Limb (tissue), 2 donors: ENCODE measurements at regions not wholly inside any gene's neighbourhood (a gene's known extent, or its start where the extent isn't known, plus 50 kb on each side); places are given as distances from the start of the nearest gene placed in this dataset.
A peak's percentile ranks its signal among the peaks of the same experiment; 100 is the strongest.
"Not testable (repeated sequence)": the region's sequence is repeated elsewhere in the genome, so short reads cannot be mapped to it uniquely, and the experiment has no call there.

ENCODE experiments used
- DNase-seq, 2 donors: peaks; one replicate each; pipeline ENCODE4 v3.0.0-alpha.2; 2016; ENCODE audit errors: extremely low spot score in 2 of 2

DNA sequence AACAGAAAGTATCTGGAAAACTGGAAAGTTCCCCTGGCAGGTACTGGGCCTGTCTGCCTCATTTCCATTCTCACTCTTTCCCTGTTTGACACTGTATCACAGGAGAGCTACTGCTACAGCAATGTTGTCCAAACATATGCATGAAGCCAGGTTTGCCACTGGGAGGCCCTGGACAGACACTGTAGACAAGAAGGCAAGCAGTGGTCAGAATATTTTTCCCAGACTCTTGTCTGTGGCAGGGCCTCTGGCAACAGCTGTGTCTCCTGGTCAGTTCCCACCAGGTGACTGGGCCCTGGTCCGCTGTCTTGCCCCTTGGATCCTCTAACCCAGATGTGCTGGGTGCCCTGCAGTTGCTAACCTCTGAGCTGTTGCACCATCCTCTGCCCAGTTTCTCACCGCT is 178.9 kb upstream of the FANCL start:
- DNase-seq = no peak

- no peak for DNase-seq
Measured at GRCh38 chr2:58416696-58417095, 175.6 kb upstream of the FANCL start.

DNA sequence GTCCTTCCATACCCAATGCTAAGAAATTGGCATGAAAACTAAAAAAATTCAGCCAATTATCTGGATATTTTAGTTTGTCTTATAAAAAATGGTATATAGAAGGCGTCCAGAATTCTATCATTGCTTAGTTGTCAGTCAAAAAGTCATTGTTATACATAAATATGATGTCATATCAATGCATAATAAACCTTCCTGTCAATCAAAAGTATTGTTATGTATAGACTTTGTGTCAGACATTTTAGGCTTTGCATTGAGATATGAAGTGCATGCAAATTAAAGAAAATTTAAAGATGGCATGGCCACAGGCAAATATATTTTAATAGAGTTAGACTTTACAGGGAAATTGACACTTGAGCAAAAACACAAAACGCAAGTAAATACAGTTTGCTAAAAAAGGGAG is 173.4 kb upstream of the FANCL start:
- DNase-seq = no peak

DNA sequence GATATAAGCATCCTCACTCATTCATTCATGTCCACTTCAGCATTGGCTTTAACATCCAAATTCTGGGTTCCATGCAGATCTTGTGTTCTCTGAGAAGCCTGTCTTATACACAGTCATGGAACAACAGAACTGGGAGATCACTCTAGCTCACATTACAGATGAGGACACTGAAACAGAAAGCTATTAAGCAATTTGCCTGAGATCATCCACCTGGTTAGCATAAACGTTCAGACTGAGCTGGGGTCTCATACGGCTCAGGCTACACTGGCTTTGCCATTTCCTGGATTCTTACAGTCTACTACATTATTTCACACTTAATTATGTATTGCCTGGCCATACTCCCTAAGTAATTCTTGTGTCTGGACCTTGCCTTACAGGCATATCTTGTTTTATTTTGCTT is 169.4 kb upstream of the FANCL start:
- DNase-seq = no peak

DNA sequence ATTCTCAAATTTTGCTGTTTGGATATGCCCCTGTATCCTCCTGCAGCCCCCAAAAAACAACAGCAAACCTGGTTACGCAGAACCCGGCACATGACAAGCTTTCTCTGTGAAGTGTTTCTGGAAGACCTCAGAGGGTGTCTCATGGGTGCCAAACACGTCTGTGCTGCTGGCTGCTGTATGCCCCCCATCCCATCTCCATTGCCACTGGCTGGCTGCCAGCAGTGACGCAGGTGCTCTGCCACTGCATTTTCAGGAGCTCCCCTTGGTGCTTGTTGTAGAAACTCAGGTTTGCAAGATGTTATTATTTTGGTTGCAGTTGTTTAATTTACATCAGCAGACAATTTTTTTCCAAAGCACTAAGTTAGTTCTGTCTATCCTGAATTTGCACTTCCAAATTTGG is 166.4 kb upstream of the FANCL start:
- DNase-seq = peak in 1 of 2 donors; percentile 34

GRCh38 chr2:58405341-58405740 is 164.2 kb upstream of the FANCL start:
- DNase-seq = no peak

DNA sequence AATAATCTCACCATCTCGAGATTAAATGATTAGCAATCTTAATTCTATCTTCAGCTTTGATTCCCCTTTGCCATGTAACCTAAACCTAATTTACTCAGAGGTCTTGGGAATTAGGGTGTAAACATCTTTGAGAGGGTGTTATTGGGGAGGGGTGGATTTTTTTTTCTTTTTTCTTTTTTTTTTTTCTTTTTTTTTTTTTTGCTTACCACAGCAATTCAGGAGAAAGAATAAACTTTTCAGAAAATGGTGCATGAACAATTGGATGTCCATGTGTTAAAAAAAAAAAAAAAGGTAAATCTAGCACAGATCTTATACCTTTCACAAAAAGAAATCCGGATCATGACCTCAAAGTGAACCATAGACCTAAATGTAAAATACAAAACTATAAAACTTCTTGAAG is 160.8 kb upstream of the FANCL start:
- DNase-seq = no peak

DNA sequence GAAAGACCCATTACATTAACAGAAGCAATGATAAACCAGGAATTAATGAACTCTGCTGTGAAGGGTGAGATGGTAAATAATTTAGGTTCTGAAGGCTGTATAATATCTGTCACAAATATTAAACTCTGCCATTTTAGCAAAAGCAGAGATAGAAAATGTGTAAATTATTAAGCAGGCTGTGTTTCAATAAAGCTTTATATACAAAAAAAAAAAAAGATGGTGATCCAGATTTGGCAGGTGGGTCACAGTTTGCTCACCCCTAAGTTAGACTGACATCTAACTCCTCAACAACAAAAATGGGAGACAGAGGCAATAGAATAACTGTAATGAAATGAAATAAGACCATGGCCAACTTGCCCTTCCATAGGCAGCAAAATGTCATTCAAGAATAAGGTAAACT is 157.3 kb upstream of the FANCL start:
- no peak for DNase-seq

DNA sequence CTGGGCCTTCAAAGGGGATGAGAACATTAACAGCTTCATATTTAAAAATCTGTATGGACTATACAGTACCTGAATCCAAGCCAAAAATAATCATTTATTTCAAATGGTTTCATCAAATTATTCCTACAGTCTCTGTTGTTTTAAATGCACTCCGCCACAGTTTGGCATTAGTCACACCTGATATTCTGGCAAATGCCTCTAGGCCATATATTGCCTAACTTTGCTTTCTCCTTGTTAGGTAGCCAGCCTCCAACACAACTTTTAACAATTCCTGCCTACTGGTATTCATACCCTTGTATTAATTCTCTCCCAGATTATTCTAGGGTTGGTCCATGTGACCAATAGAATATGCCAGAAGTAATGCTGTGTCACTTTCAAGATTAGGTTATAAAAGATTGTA is 146.6 kb upstream of the FANCL start:
- no peak for DNase-seq

GRCh38 chr2:58386904-58387303 is 145.8 kb upstream of the FANCL start:
- DNase-seq = not testable (repeated sequence)

- peak in 1 of 2 donors; percentile 9 for DNase-seq
Measured at GRCh38 chr2:58378152-58378551, 137.0 kb upstream of the FANCL start.

DNA sequence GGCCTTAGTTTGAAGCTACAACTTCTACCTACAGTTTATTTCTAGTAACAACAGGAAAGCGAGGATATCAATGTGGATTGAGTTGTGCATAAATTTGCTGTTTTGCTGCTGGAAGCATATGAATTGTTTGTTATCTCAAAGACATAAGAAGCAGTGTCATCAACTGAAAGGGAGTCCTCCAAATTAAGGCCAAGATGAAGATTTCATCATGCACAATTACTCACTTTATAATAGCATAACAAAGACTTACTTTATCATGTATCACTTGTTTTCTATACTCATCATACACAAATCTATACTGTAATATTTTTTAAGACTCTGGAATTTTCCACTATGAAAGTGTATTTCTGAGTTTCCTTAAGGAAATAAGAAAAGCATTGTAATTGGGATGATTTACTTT is 136.1 kb upstream of the FANCL start:
- DNase-seq = no peak

DNA sequence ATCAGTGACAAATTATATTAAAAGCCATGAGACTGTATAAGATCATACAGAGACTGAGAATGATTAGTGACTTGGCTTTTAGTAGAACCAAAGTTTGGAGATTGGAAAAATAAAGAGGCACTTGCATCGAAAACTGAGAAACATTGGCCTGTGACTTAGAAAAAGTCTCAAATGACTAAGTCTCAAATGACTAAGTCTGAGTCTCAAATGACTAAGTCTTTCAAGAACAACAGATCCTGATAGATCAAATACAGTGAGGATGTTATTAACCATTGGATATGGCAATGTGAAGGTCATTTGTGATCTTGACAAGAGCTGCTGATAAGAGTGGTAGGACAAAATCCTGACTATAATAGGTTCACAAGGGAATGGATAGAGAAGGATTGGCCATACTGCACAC is 135.5 kb upstream of the FANCL start:
- DNase-seq = no peak

DNA sequence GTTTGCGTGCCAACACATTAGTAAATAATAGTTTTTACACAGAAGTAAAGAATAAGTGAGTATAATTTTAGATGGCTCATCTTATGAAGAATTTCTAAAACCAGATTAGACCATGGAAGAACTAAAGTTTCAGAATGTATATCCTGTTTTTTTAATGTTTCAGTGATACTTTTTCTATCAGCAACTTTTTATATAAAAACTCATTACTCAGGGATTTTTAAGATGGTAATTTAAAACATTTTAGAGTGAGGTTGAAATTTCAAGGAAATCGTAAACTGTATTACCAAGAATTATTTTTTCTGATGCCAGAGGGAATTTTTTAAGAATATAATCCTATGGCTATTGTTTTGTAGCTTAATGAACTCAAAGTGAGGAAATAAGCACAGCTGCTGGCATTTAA is 128.5 kb upstream of the FANCL start:
- no peak for DNase-seq

DNA sequence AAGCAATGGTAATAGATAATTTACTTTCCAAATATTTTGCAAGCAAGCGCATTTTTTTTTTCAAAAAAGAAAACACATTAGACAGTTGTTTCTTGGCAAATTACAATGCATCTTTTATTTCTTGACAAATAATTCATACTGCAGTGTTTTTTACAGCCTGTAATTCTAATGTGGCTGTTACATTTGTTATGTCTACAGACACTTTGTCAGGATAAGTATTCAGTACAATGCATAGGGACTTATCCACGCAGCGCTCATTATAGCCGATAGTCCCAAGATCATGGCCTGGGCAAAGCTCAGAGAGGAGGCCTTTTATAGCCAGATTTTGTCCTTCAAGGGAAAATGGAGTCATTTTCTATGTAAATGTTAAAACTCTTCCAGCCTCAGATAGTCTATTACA is 123.0 kb upstream of the FANCL start:
- DNase-seq = no peak

DNA sequence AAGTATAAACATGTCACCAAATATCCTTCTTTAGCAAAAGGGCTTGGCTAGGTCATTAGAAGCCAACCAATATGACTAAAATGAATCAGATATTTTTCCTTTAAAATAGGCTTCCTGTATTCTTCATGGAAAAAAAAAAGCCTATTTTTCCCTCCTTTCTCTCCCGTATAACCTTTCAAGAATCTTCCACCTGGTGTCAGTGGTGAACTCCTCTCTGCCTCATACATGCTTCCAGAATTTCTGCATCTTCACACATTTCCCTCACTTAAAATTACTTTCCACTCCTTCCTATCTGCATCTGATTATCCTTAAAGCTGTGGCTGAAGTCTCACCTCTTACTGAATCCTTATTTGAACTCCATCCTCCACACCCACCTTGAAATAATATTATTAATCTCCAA is 116.9 kb upstream of the FANCL start:
- DNase-seq = no peak

- no peak for DNase-seq
Measured at GRCh38 chr2:58357521-58357920, 116.4 kb upstream of the FANCL start.

DNA sequence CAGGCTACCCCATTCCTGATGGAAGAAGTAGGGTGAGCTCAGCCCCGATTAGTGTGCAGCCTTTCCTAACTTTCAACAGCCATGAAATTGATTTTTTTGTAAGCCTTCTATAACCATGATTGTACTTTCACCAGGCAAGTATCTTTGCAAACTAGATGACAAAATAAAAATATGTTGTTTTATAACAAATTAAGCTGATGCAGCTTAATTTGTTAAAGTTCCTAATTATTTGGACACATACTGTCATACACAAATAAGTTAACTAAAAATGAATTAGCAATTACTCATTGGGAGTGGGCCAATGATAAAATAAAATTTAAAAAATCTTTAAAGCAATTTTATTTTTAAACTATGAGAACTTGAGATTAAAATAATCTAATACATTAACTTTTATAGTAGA is 113.1 kb upstream of the FANCL start:
- no peak for DNase-seq

DNA sequence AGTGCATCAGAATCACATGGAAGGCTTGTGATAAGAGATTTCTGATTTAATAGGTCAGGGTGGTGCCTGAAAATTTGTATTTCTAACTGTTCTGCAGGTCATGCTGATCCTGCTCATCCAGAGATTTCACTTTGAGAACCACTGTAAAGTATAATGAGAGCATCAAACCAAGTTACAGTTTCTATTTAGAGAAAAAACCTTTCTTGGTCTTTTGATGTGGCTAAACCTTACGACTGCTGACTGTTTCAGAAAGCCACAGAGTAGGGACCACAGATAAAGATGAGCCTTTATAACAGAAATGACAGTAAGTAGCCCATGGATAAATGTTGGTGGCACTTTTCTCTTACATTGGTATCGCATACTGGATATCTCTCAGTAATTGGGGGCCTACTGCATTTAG is 109.4 kb upstream of the FANCL start:
- DNase-seq = no peak

DNA sequence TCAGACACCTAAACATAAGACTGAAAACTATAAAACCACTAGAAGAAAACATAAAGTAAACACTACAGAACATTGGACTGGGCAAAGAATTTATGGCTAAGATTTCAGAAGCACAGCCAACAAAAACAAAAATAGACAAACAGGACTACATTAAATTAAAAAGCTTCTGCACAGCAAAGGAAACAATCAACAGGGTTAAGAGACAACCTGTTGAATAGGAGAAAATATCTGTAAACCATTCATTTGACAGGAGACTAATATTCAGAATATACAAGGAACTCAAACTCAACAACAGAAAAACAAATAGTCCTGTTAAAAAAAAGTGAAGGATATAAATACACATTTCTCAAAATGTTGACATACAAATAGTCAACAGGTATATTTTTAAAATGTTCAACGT is 106.7 kb upstream of the FANCL start:
- DNase-seq = no peak

DNA sequence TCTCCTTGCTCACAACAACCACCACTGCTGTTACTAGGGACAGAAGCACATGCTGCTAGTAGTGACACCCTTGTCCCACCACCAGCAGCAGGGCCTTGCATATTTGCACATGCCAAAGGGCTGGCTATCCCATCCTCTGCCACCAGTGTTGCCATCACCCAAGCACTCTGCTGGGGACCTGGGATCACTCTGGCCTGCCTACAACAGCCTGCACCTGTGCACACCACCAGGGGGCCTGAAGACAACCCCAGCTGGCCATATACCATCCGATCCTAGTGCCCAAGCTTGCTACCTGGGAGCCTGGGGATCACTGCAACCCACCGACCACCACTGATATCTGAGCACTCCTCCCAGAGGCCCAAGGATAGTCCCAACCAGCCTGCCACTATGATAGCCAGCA is 99.9 kb upstream of the FANCL start:
- no peak for DNase-seq

- DNase-seq = no peak
Measured at GRCh38 chr2:58339548-58340243, 98.6 kb upstream of the FANCL start.

- DNase-seq = peak in 1 of 2 donors; percentile 3
Measured at GRCh38 chr2:58336416-58336815, 95.3 kb upstream of the FANCL start.

DNA sequence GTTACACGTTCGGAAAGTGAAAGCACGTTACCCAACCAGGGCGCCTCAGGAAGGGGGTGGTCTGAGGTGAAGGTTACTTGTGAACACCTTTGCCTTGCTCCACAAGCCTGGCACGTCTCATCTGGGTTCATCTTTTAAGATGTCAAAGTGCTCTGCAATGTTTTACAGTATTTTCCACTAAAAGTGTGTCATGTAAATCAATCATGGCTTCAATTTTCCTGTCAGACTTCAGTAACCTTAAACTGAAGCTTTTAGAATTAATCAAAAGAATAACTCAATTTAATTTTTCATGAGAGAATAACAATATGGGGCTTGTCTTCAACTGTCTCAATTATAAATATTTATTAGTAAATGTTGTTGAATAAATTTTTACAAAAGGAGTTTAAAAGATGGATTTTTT is 93.3 kb upstream of the FANCL start:
- DNase-seq = no peak
